Sigmoid colon (tissue), 4 donors: ENCODE measurements at regions not wholly inside any gene's neighbourhood (a gene's known extent, or its start where the extent isn't known, plus 50 kb on each side); places are given as distances from the start of the nearest gene placed in this dataset.

Source experiments
- CTCF ChIP-seq, 4 experiments: fragments of 450-650 bp in 3 of 4; fragments of 200-600 bp in 1 of 4; IDR thresholded peaks; one replicate each; pipeline ENCODE4 v1.5.1; 2016 to 2019; ENCODE audit warnings: antibody characterized with exemption in 4 of 4, mild to moderate bottlenecking in 3 of 4, moderate library complexity in 2 of 4
- EP300 ChIP-seq, 4 donors: sonication (generic); formaldehyde crosslinking; IDR thresholded peaks; one replicate each; pipeline ENCODE4 v1.6.1; 2017; ENCODE audit warnings: antibody characterized with exemption in 4 of 4
- POLR2A ChIP-seq, 2 donors: fragments of 450-650 bp; IDR thresholded peaks; one replicate each; pipeline ENCODE4 v1.6.1; 2016; ENCODE audit warnings: antibody characterized with exemption in 2 of 2, mild to moderate bottlenecking in 2 of 2, moderate library complexity in 2 of 2
- POLR2AphosphoS5 ChIP-seq, 4 donors: sonication (generic); formaldehyde crosslinking; IDR thresholded peaks; one replicate each; pipeline ENCODE4 v1.6.1; 2017; ENCODE audit warnings: antibody characterized with exemption in 4 of 4

- TF ChIP-seq POLR2AphosphoS5 (IDR thresholded peaks at IDR 0.05) (no peak), POLR2A (IDR thresholded peaks at IDR 0.05) (no peak), CTCF (IDR thresholded peaks at IDR 0.05) (no peak), EP300 (IDR thresholded peaks at IDR 0.05) (no peak)
Measured at GRCh38 chr14:101351769-101352168, 209.5 kb upstream of the DIO3 start.
